GM19468 (cell line): ENCODE measurements at regions not wholly inside any gene's neighbourhood (a gene's known extent, or its start where the extent isn't known, plus 50 kb on each side); places are given as distances from the start of the nearest gene placed in this dataset.

Source experiments
- ATAC-seq: cut with Tn5 transposase; IDR thresholded peaks from one replicate; pipeline ENCODE4 v1.9.1; 2021; ENCODE audit warnings: mild to moderate bottlenecking, moderate library complexity, moderate number of reproducible peaks; ENCODE audit not compliant: unreplicated experiment; ENCODE audit errors: extremely low read depth

- ATAC-seq = no peak
Observed at GRCh38 chr20:24773168-24773567, 175.9 kb upstream of the CST7 start.

- no peak for ATAC-seq
Observed at GRCh38 chr20:24773751-24774201, 175.3 kb upstream of the CST7 start.

- no peak for ATAC-seq
Observed at GRCh38 chr20:24775966-24776365, 173.1 kb upstream of the CST7 start.

GRCh38 chr20:24776755-24777271, 172.3 kb upstream of the CST7 start:
- ATAC-seq = no peak

- no peak for ATAC-seq
Observed at GRCh38 chr20:24777746-24778145, 171.3 kb upstream of the CST7 start.

- no peak for ATAC-seq
Observed at GRCh38 chr20:24778585-24779031, 170.5 kb upstream of the CST7 start.

- ATAC-seq = no peak
Observed at GRCh38 chr20:24779131-24779530, 169.9 kb upstream of the CST7 start.

GRCh38 chr20:24779946-24780345, 169.1 kb upstream of the CST7 start:
- ATAC-seq = no peak

GRCh38 chr20:24780674-24781417, 168.2 kb upstream of the CST7 start:
- ATAC-seq = no peak

GRCh38 chr20:24781418-24781980, 167.6 kb upstream of the CST7 start:
- ATAC-seq = no peak

- no peak for ATAC-seq
Observed at GRCh38 chr20:24782301-24782700, 166.8 kb upstream of the CST7 start.

GRCh38 chr20:24782801-24783630, 166.1 kb upstream of the CST7 start:
- ATAC-seq = no peak

- ATAC-seq = no peak
Observed at GRCh38 chr20:24783631-24784492, 165.2 kb upstream of the CST7 start.

GRCh38 chr20:24784607-24785006, 164.5 kb upstream of the CST7 start:
- ATAC-seq = no peak

GRCh38 chr20:24785141-24786110, 163.6 kb upstream of the CST7 start:
- ATAC-seq = no peak

GRCh38 chr20:24786111-24786495, 163.0 kb upstream of the CST7 start:
- ATAC-seq = no peak

- no peak for ATAC-seq
Observed at GRCh38 chr20:24786646-24787045, 162.4 kb upstream of the CST7 start.

GRCh38 chr20:24787071-24787470, 162.0 kb upstream of the CST7 start:
- no peak for ATAC-seq

GRCh38 chr20:24787621-24788020, 161.4 kb upstream of the CST7 start:
- ATAC-seq = no peak
